Astrocyte (in vitro differentiated cells and primary cell): ENCODE measurements at regions not wholly inside any gene's neighbourhood (a gene's known extent, or its start where the extent isn't known, plus 50 kb on each side); places are given as distances from the start of the nearest gene placed in this dataset.

Experiments used
- EZH2 ChIP-seq: IDR thresholded peaks from 2 replicates; pipeline ENCODE4 v1.6.1; 2012; ENCODE audit warnings: mild to moderate bottlenecking, low read length, inconsistent platforms; ENCODE audit not compliant: insufficient read depth
- TF ChIP-seq, protein P1 (sequence below): IDR thresholded peaks from 2 replicates; pipeline ENCODE4 v1.5.1; 2011; ENCODE audit warnings: low read depth, mild to moderate bottlenecking, inconsistent platforms, low read length, moderate library complexity; ENCODE audit not compliant: insufficient read depth

DNA sequence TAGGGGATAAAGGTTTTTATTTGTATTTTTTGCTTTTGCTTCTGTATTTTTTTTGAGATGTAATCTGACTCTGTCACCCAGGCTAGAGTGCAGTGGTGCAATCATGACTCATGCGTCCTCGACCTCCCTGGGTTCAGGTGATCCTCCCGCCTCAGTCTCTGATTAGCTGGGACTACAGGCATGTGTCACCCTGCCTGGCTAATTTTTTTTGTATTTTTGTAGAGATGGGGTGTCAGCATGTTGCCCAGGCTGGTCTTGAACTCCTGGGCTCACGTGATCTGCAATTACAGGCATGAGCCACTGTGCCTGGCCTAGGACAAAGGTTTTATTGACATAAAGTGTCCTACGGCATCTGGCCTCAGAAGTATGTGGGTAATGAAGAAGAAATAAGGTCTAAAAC, 297.1 kb upstream of the C9orf72 start:
- TF ChIP-seq, protein P1, sequence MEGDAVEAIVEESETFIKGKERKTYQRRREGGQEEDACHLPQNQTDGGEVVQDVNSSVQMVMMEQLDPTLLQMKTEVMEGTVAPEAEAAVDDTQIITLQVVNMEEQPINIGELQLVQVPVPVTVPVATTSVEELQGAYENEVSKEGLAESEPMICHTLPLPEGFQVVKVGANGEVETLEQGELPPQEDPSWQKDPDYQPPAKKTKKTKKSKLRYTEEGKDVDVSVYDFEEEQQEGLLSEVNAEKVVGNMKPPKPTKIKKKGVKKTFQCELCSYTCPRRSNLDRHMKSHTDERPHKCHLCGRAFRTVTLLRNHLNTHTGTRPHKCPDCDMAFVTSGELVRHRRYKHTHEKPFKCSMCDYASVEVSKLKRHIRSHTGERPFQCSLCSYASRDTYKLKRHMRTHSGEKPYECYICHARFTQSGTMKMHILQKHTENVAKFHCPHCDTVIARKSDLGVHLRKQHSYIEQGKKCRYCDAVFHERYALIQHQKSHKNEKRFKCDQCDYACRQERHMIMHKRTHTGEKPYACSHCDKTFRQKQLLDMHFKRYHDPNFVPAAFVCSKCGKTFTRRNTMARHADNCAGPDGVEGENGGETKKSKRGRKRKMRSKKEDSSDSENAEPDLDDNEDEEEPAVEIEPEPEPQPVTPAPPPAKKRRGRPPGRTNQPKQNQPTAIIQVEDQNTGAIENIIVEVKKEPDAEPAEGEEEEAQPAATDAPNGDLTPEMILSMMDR, result no peak
- TF ChIP-seq EZH2, result no peak
